ENCODE measurements at regions not wholly inside any gene's neighbourhood (a gene's known extent, or its start where the extent isn't known, plus 50 kb on each side); places are given as distances from the start of the nearest gene placed in this dataset.
A peak's percentile ranks its signal among the peaks of the same experiment; 100 is the strongest.

DNA sequence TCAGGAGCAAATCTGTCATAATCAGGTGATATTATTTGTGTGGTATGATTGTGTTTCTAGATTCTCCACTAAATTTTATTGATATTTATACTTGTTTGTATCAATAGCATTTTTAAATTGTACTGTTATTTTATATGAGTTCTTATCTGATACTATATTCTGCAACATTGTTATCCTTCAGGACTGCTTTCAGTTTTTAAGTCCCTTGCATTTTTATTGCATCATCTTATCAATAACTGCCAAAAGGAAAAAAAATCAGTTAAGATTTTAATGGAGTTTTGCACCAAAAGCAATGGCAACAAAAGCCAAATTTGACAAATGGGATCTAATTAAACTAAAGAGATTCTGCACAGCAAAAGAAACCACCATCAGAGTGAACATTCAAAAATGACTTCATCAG lies 741.3 kb upstream of the CTNND2 start:
- TF ChIP-seq, protein P1, sequence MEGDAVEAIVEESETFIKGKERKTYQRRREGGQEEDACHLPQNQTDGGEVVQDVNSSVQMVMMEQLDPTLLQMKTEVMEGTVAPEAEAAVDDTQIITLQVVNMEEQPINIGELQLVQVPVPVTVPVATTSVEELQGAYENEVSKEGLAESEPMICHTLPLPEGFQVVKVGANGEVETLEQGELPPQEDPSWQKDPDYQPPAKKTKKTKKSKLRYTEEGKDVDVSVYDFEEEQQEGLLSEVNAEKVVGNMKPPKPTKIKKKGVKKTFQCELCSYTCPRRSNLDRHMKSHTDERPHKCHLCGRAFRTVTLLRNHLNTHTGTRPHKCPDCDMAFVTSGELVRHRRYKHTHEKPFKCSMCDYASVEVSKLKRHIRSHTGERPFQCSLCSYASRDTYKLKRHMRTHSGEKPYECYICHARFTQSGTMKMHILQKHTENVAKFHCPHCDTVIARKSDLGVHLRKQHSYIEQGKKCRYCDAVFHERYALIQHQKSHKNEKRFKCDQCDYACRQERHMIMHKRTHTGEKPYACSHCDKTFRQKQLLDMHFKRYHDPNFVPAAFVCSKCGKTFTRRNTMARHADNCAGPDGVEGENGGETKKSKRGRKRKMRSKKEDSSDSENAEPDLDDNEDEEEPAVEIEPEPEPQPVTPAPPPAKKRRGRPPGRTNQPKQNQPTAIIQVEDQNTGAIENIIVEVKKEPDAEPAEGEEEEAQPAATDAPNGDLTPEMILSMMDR (conservative IDR thresholded peaks at IDR 0.05; ENCODE audit: low read depth, low read length): no peak
- DNase-seq (ENCODE audit: low read depth): no peak
- H3K4me3 ChIP-seq (ENCODE audit: low read depth, low read length): no peak overlapping the region

DNA sequence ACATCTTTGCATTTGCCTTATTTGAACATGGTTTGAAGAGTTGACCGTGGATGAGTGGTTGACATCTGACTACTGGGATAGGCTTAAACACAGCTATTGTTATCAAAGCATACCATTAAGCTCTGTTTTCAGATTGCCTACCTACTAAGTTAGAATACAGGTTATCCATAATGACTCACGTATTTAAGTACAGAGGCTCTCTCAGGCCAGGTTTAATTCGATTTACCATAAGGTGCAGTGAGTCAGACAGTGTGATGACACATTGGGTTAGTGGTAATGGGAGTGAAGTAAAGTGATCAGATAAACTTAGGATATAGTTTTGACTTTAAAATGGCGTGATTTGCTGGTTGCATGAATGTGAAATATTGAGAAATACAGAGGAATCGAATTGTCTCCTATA lies 732.0 kb upstream of the CTNND2 start:
- TF ChIP-seq, protein P1 (conservative IDR thresholded peaks at IDR 0.05; ENCODE audit: low read depth, low read length): no peak
- no peak overlapping the region for H3K4me3 ChIP-seq (ENCODE audit: low read depth, low read length)
- DNase-seq (ENCODE audit: low read depth): no peak

- TF ChIP-seq, protein P1 (conservative IDR thresholded peaks at IDR 0.05; ENCODE audit: low read depth, low read length): no peak
- H3K4me3 ChIP-seq (ENCODE audit: low read depth, low read length): no peak overlapping the region
- no peak for DNase-seq (ENCODE audit: low read depth)
Observed at GRCh38 chr5:12626556-12626955, 722.3 kb upstream of the CTNND2 start.

DNA sequence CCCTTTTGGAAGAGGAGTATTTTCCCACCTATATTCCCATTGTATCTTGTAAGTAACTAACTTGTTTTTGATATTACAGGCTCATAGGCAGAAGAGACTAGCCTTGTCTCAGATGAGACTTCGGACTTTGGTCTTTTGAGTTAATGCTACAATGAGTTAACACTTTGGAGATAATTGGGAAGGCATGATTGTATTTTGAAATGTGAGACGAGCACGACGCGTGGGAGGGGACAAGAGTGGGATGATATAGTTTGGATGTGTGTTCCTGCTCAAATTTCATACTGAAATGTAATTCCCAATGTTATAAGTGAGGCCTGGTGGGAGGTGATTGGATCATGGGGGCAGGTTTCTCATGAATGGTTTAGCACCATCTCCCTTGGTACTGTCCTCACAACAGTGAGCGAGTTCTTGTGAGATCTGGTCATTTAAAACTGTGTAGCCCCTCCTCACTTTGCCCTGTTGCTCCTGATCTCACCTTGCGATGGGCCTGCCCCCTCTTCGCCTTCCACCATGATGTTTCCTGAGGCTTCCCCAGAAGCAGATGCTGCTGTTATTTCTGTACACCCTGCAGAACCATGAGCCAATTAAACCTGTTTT lies 721.5 kb upstream of the CTNND2 start:
- no peak for DNase-seq (ENCODE audit: low read depth)
- TF ChIP-seq, protein P1 (conservative IDR thresholded peaks at IDR 0.05; ENCODE audit: low read depth, low read length): no peak
- H3K4me3 ChIP-seq (ENCODE audit: low read depth, low read length): no peak overlapping the region

- TF ChIP-seq, protein P1 (conservative IDR thresholded peaks at IDR 0.05; ENCODE audit: low read depth, low read length): no peak
Observed at GRCh38 chr5:12624776-12625560, 720.7 kb upstream of the CTNND2 start.

DNA sequence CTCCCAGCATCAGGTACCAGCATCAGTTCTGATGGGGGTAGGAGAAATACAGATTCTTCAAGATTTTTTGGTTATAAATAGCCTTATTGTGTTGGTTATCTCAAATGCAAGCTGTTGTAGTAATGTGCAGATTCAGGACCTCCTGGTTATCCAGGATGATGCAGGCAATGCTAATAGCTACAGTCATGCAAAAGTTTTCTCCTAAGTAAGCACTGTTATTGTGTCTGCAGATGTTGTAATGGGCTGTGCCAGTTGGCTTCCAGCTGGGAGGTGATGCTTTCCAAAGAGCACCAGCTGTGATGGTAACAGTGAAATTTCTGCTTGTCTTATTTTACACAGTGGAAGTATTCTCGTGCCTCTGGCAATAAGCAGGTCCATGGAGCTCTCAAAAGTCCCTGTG lies 719.2 kb upstream of the CTNND2 start:
- DNase-seq (ENCODE audit: low read depth): peak; percentile 1
- H3K4me3 ChIP-seq (ENCODE audit: low read depth, low read length): no peak overlapping the region
- TF ChIP-seq, protein P1 (conservative IDR thresholded peaks at IDR 0.05; ENCODE audit: low read depth, low read length): no peak

More at GRCh38 chr5:12624776-12625560, 720.7 kb upstream of the CTNND2 start:
- H3K4me3 ChIP-seq (ENCODE audit: low read depth, low read length): no peak overlapping the region
- DNase-seq (ENCODE audit: low read depth): no peak

GRCh38 chr5:12616093-12616492 lies 711.8 kb upstream of the CTNND2 start:
- no peak overlapping the region for H3K4me3 ChIP-seq (ENCODE audit: low read depth, low read length)
- TF ChIP-seq, protein P1 (conservative IDR thresholded peaks at IDR 0.05; ENCODE audit: low read depth, low read length): no peak
- no peak for DNase-seq (ENCODE audit: low read depth)
